Prostate gland (tissue), 2 donors: ENCODE measurements at regions not wholly inside any gene's neighbourhood (a gene's known extent, or its start where the extent isn't known, plus 50 kb on each side); places are given as distances from the start of the nearest gene placed in this dataset.

Source experiments
- POLR2A ChIP-seq: fragments of 450-650 bp; IDR thresholded peaks from one replicate; pipeline ENCODE4 v1.6.1; 2016; ENCODE audit warnings: antibody characterized with exemption, mild to moderate bottlenecking
- TF ChIP-seq, protein P1 (sequence below), 4 experiments: fragments of 200-600 bp in 2 of 4; fragments of 450-650 bp in 2 of 4; sonication (generic) in 2 of 4; IDR thresholded peaks; 1 replicate in 3 of 4; 2 replicates in 1 of 4; pipeline ENCODE4 v1.5.1; 2016 to 2019; ENCODE audit warnings: antibody characterized with exemption in 4 of 4, mild to moderate bottlenecking in 2 of 4, moderate library complexity in 2 of 4

DNA sequence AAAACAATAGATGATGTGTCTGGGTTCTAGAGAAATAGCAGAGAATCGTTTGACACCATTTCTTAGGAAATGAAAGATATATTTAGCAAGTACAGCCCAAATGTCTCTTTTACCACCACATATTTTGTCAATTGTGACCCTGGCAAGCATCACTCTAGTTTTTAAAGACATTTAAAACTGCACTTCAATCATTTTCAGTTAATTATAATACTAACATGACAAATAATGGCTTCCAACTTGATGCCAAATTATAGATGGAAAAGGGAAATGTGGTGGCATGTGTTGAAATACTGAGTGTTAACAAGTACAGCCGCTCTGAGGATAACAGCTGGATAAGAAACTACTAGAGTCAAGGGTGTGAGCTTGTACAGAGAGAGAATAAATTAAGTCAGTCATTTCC is 648.9 kb downstream of the FRK start:
- TF ChIP-seq, protein P1, sequence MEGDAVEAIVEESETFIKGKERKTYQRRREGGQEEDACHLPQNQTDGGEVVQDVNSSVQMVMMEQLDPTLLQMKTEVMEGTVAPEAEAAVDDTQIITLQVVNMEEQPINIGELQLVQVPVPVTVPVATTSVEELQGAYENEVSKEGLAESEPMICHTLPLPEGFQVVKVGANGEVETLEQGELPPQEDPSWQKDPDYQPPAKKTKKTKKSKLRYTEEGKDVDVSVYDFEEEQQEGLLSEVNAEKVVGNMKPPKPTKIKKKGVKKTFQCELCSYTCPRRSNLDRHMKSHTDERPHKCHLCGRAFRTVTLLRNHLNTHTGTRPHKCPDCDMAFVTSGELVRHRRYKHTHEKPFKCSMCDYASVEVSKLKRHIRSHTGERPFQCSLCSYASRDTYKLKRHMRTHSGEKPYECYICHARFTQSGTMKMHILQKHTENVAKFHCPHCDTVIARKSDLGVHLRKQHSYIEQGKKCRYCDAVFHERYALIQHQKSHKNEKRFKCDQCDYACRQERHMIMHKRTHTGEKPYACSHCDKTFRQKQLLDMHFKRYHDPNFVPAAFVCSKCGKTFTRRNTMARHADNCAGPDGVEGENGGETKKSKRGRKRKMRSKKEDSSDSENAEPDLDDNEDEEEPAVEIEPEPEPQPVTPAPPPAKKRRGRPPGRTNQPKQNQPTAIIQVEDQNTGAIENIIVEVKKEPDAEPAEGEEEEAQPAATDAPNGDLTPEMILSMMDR (IDR thresholded peaks at IDR 0.05): no peak
- TF ChIP-seq POLR2A: no peak
